GM18498 (cell line): ENCODE measurements at regions not wholly inside any gene's neighbourhood (a gene's known extent, or its start where the extent isn't known, plus 50 kb on each side); places are given as distances from the start of the nearest gene placed in this dataset.

Experiments
- ATAC-seq: cut with Tn5 transposase; IDR thresholded peaks from one replicate; pipeline ENCODE4 v1.9.1; 2021; ENCODE audit warnings: mild to moderate bottlenecking, moderate library complexity; ENCODE audit not compliant: unreplicated experiment

DNA sequence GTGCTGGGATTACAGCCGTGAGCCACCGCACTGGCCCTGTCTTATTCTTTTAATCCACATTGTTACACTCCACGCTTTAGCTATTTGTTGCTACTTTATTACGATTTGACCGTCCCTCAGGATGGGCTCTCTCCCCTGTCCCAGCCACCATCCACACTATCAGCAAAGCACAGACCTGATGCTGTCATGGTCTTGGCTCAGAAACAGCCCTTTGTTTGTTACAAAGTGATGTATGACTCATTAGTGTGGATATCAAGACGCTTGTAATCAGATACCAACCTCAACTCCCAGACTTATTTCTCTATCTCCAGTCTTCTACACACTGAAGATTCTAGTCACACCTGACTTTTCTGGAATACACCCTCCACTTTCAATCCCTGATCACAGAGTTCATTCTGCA, 84.6 kb upstream of the FREM2 start:
- no peak for ATAC-seq

DNA sequence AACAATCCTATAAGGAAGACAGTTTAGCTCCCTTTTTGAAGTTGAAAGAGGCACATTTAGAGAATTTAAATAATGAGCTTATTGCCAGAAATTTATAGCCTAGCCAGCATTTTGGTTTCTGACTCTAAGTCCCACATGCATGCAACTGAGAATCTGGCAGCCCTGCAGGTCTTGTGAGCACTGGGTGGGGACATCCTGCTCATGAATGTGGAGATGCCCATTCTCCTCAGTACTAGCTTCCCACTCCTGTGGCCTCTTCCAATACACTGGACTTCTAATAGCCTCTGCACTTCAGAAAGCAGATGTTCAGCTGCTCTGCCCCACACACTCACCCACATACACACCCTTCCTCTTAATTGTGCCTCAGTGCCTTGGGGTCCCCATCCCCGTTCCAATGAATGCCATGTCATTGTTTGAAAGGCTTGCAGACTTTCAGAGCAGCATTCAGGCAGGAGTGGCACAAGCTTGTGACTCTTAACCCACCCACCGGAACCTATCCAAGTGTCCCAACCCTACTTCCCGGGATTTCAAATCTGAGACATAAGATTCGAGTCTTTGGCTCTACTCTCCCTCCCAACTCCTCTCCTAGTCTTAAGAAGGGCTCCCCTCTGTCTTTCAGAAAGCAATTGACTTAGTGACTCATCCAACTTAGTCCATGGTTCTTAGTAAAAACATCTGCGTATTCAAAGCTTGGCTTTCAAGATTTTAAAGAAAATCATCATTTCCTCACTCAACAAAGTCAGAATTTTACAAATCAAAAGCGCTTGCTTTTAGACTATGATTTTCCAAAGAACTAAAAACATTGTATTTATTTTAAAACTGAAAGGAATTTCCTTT, 80.0 kb upstream of the FREM2 start:
- ATAC-seq: no peak

DNA sequence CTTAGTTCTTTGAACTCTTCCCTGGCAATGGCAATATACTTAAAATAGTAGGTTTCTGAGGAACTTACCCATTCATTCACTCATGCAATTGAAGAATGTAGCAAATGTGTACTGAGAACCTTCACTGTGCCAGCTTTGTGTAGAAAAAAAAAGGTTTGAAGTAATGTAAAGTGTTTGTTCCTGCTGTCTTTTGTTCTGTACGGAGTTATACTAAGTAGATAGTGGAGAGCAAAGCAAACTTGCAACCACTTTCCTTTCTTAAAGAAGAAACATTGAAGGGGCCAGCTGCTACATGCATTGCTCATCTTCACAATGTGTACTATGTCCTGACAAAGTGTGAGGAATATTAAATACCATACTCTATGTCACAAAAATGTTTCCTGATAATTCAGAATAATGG, 68.9 kb upstream of the FREM2 start:
- ATAC-seq: no peak

GRCh38 chr13:38618336-38618735, 68.5 kb upstream of the FREM2 start:
- no peak for ATAC-seq

DNA sequence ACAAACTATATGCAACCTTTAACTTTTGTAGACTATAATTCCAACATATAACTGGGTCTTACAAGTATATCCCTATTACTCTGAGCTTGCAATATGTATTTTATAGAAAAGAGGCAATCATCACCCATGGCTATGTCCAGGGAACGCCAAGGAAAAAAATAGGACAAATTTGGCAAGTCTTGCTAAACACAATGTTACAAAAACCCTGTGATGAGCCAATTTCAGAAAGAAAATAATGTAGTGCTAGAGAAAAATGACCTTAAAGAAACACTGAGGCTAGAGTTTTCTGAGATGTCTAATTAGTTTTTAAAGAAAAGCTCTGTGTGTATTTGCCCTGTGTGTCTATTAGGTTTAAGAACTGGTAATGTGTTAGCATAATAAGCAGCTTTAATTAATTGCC, 68.0 kb upstream of the FREM2 start:
- ATAC-seq: no peak

GRCh38 chr13:38620876-38621275, 66.0 kb upstream of the FREM2 start:
- ATAC-seq: no peak

- no peak for ATAC-seq
Observed at GRCh38 chr13:38624822-38625221, 62.1 kb upstream of the FREM2 start.

DNA sequence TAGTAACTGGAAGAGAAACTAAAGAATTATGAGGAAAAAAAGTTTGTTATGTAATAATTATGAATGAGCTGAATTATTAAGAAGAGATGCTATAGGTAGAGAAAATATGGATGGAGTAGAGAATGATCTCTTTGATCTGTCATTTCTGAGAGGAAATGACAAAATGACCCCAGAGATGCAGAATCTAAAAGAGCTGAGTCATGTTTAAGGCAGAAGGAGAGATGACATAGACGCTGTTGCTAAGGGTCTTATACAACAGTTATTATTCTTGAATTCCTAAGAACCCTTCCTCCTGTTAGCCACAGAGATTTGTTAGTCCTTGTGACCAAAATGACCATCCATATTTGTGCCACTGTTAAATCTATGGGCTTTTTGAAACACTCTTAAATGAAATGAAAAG, 58.3 kb upstream of the FREM2 start:
- no peak for ATAC-seq

DNA sequence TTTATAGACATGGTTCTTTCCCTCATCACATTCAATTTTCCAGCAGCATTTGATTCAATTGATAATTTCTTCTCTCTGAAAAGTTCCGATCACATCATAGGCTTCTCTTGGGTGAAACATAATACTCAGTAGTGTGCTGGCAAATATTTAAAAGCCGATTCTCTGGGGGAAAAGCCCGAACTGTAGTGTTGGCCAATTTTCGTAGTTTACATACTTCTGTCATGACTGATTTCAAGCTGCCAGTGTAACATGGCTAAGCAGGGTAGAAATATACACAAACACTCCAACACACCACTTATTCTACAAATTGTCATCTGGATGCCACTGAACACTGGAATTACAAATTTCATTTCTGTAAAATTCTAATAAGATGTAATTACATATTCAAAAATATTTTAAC, 56.1 kb upstream of the FREM2 start:
- no peak for ATAC-seq

GRCh38 chr13:38635030-38635429, 51.8 kb upstream of the FREM2 start:
- ATAC-seq: no peak

DNA sequence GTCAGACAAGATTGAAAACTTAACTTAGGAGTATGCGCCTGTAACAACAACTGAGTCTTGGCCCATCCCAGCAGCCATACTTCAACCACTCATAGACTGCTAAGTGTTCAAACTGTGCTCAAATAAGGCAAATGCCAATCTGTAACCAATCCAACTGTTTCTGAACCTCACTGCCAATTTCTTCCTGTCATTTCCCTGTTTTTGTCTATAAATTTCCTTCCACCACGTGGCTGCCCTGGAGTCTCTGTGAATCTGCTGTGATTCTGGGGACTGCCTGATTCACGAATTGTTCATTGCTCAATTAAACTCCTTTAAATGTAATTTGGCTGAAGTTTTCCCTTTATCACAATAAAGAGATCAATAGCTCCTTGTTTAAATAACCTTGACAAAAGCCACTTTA, 50.8 kb upstream of the FREM2 start:
- no peak for ATAC-seq

GRCh38 chr13:38636761-38637160, 50.1 kb upstream of the FREM2 start:
- no peak for ATAC-seq
